ENCODE measurements at regions not wholly inside any gene's neighbourhood (a gene's known extent, or its start where the extent isn't known, plus 50 kb on each side); places are given as distances from the start of the nearest gene placed in this dataset.

DNA sequence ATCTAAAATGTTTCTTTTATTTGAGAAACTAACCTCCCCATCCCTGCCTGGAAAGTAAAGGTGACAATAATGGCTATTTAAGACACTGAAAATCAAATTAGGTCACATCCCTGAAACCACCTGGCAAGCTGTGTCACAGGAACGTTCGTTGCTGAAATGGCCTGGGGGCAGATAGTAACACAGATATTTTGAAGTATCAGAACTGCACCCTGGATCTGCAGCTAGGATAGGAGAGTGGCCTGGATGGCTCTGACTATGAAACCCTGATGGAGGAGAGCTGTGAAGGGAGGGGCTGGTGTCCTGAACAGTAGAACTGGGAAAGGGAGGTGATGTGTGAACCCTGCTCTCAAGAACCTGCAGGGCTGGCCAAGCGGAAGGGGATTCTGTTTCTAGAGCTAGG lies 648.3 kb upstream of the CFAP20DC start:
- DNase-seq, result no peak

DNA sequence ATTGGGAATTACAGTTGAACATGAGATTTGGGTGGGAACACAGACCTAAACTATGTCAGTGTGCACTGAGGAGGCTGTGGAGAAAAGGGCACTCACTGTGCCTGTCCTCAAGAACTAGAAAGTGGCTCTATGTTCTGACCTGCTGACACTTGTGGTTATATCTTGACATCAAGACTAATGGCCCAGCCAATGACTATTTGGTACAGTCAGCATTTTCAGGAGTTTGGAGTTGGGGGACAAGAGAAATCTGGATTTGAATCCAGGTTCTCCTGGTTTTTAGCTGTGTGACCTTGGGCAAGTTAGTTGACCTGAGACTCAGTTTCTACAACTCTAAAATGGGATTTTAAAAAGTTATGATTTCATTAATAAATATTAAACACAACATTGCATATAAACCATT lies 647.0 kb upstream of the CFAP20DC start:
- DNase-seq, result no peak

DNA sequence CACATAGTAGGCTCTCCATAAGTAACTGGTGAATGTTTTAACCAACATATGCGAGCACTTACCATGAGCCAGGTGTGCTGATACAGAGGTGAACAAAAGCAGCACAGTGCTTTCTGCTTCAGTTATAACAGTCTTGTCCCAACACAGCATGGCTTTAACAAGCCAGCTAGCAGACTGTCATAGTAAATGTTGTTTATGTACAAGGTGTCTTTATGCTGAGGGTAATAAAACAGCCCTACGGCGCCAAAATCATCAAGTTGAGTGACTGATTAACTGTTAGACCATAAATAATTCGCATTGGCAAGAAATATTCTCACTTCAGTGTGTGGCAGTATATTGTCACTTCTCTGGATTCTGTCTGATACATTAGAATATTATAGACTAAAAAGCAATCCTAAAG lies 646.0 kb upstream of the CFAP20DC start:
- no peak for DNase-seq

DNA sequence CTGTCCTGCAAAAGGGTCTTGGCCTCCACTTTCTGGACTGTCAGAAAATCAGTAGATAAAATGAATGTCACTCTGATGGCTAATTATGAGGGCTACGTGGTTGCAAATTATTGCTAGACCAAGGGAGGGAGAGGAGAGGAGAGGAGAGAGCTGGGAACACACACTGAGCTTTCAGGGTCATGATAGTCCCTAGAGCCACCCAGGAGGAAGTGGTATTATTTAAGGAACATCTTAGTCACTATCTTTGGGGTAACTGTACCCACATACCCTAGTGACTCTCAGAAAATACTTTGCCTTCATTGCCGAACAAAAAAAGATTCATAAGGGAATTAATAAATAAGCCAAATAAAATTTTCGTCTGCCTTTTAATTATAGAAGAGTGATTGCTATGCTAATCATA lies 642.3 kb upstream of the CFAP20DC start:
- DNase-seq, result no peak

DNA sequence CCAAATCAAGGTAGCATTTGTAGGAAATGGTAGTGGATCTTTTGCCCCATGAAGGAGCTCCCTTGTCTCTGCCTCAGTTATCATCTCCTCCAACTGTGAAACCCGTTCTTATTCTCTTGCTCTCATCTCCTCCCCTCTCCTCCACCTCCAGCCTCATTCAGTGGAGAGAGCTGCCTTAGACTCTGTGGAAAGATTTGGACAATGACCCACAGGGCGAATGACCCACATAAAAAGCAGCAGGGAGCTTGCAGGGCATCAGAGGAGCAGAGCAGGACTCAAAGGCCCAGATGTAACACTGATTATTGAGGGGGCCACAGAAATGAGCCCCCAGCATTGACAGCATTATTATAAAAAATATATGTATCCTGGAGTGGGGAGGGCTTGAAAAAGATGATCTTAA lies 641.1 kb upstream of the CFAP20DC start:
- no peak for DNase-seq

DNA sequence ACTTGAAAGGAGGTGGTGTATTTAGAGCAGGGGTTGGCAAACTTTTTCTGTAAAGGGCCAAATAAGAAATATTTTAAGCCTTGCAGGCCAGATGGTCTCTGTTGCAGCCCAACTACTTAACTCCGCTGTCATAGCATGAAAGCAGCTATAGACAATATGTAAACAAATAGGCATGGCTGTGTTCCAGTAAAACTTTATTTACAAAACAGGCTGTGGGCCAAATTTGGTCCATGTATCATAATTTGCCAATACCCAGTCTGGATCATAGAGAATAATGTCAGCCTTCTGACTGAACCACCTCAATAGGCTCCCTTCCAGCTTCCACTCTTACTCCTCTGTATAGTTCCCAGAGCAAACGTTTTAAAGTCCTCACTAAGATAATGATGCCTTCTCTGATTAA lies 638.8 kb upstream of the CFAP20DC start:
- no peak for DNase-seq

DNA sequence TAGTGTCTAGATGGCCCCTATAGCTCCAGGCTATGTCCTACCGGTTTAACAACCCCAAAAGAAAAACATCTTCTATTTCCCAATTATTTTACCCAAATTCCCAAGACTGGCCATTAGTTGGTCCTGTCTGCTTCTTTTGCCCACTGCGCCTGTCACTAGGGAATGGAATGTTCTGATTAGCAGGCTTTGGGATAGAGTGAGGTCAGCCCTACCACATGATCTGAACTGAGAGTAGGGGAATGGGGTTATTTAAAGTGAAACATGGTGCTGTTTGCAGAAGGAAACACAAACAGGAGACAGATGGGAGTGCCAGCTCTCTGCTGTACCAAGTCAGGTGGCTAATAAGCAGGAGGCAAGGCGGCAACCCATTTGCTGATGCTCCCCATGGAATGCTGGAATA lies 635.6 kb upstream of the CFAP20DC start:
- no peak for DNase-seq

DNA sequence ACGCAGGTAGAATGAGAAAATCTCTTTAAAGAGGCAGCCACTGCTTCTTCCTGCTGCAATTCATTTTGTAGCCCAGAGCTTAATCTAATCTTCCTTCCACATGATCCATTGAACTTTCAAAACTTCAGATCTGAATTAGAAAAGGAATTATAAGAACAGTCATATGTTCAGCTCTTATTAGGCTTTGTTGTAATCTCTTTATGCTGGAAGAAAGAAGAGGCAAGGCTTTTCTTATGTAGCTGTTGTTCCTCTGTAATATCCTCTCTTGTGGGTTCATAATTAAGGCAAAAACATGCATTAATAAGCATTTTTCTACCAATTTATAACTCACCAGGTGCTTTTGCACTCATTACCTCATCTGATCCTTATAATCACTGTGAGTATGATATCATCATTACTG lies 634.9 kb upstream of the CFAP20DC start:
- no peak for DNase-seq

DNA sequence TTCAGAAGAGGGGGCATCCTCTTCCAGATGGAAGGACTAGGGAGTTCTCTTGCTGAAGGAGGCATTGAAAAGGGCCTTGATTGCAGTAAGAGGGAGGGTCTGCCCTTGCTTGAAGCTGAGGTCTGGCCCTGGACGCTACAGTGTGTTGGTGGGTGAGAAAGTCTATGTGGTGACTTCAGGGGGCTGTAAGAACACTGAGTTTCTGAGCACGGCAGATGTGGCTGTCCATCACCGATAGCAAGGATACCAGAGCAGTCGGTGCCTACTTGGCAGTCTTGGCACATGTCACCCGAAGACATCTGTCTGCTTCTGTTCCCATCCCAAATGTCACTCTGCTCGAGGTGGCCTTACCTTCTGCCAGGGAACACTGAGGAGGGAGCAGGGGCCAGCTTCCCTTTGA lies 631.1 kb upstream of the CFAP20DC start:
- DNase-seq, result no peak

DNA sequence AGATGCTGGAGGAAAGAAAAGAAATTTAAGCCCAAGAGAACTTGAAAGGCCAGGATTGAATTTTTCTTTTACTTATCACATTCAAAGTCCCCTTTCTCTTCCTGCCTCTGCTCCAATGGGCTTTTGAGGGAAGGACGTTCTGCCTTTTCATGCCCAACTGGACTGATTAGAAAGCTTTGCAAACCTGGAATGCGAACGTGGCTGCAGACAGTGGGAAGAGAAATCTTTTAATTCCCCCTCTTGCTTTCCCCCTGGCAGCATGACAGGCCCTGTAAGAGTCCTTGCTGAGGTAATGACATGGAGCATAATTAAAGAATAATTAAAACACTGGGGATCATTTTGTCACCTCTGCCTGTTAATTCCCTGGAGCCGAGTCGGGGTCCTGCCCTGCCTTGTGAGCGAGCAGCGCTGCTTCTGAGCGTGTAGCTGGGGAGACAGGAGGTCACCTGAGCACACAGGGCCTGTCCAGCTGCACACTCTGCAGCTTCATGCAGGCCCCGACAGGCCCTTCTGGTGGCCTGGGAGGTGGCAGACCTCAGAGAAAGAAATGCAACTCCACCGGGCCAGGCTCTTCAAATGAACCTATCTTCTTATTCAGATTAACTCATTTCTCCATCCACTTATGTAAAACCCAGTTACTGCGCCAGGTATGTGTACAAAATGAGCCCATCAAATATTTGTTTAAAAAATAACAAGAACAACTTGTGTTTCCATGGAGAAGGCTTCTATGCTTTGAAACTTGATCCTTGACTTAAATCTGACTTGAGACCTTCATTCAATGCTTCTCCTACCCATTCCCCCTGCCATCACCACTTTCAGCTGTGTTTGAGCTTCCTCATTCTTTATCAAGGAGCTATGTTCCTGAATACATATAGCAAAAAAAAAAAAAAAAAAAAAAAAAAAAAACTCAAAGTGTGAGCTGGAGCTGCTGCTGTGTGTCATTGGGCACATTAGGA lies 628.2 kb upstream of the CFAP20DC start:
- DNase-seq, result no peak

DNA sequence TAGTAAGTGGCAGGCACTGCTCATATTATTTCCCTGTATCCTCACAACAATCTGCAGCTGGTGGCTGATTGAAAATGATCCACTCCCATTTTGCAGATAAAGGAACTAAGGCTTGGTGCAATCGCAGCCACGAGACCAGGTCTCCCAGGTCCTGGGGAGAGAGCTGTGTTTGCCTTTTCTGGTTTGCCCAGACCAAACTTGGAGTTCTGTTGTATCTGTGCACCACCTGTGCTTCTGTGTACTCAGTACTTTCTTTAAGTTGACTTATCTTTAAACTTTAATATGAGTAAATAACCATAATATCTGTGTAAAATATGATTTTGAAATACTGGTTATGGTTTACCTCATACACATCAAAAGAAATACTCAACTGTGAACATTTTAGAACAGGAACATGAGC lies 625.7 kb upstream of the CFAP20DC start:
- no peak for DNase-seq

DNA sequence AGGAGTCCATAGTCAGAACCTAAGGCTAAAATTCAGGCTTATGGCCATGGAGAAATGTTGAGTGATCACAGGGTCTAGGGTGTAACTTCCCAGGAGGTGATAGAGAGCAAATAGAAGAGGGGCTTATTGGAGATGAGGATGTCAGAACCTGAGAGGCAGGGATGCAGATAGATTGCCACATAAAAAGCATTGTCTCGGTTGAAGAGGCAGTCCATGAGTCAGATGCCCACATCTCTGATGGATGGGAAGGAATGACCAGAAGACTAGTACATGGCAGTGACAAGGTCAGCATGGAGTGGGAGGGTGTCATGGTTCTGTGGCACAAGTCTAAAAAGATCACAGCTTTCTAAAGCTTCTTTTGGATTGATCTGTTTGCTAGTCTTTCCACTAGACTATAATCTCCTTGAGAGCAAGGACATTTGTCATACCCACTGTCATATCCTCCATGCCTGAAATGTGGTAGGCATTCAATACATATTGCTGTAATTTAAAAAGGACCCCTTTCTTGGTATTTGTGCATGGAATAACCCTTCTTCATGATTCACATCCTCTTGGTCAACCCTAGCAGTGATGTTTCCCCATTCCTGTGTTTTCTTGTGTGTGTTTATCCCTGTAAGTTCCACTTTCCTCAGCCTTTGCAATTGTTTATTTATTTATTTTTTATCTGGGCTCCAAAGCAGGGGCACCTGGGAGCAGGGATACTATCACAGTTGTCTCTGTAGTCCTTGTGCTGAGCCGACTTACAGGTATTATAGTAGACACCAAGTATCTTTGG lies 613.4 kb upstream of the CFAP20DC start:
- DNase-seq, result no peak

DNA sequence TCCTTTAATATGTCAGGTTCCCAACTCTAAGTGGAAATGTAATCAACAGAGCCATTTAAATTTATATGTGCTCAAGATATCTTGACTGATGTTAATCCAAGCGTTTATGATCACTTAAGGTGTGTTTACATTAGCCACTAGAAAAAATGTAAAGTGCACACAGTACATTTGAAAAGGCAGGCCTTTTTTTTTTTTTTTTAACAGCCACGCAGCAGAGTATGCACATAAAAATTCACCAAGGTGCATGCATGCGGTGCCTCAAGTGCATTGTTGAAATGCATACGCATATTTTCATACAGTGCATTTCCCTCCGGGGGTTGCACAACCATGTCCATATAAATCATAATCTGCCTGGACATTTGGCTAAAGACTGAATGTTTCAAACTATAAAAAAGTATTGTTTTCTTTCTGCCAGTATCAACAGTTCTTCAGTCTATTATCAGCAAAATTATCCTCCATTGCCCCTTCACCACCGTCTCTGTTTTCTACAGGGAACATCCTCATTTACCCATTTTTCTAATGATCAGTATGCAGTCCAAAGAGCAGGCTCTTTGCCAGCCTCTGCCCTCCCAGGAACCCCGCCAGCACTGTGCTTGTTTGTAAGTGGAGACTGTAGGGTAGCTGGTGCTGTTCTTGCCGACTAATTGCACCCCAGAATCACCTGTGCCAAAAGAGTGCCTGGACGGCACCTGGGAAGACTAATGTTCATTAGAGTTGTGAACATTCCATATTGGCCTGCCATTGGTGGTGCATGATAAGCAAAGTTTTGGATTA lies 611.2 kb upstream of the CFAP20DC start:
- DNase-seq, result peak; percentile 36

DNA sequence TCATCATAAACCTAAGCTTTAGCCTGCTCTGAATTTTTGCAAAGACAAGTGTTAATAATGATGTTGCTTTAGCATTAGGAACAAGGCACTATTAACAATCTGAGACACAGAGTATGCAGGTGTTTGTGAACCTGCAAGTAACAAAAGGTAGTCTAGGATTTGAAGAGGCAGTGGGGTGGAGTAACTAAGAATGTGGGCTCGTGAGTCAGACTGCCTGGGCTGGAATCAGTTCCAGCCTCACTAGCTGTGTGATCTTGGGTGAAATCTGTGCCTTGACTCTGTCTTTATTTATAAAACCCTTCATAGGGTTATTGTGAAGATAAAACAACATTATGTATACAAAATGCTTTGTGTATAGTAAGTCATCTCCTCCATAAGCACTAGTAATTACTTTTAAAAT lies 610.6 kb upstream of the CFAP20DC start:
- no peak for DNase-seq

DNA sequence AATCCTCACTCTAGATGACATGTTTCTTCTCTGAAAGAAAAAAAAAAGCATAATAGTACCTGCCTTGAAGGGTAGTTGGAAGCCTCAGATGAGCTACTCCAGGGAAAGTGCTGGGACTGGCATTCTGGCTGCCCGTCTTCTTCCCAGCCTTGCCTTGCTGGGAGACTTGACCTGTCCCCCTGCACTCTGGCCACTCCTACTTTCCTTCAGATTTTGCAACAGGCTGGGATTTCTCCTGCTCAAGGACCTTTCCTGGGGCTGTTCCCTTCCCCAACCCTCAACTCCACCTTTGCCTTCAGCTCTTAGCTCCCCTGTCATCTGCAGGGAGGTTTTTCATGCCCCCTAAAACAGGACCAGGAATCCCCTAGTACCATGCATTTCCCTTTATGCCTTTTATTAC lies 609.9 kb upstream of the CFAP20DC start:
- DNase-seq, result no peak

DNA sequence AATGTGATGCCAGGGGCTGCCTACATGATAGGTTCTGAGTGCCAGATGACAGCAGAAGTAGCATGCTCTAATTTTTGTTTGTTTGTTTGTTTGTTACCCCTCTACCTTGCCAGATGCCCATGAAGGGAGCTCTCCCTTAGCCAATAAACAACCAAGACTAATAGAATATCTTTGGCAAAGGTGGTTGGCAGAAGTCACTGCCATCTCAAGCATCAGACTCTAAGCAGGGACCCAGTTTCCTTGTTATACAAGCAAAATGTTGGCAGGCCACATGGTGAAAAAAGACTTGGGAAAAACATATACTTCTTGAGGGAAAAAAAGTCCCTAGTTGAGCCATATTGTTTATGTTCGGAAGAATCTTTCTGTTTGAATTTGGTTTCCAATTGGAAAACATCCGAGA lies 609.0 kb upstream of the CFAP20DC start:
- DNase-seq, result no peak

DNA sequence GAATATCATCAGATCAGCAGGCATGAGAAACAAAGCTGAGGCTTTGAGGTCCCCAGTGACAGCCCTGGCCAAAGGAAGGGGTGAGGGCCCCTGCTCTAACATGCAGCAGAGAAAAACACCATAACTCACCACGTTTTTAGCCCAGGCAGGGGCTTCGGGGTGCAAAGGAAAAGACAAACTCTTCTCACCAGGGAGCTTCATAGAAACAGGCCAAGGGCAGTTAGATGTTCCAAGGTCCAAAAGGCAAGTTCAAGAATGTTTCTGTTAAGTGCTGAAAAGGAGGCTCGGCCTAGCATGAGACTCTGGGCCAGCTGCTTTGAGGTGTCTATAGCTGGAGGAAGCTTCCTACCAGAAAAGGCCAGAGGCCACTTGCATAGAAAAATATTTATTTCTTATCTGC lies 608.4 kb upstream of the CFAP20DC start:
- no peak for DNase-seq

DNA sequence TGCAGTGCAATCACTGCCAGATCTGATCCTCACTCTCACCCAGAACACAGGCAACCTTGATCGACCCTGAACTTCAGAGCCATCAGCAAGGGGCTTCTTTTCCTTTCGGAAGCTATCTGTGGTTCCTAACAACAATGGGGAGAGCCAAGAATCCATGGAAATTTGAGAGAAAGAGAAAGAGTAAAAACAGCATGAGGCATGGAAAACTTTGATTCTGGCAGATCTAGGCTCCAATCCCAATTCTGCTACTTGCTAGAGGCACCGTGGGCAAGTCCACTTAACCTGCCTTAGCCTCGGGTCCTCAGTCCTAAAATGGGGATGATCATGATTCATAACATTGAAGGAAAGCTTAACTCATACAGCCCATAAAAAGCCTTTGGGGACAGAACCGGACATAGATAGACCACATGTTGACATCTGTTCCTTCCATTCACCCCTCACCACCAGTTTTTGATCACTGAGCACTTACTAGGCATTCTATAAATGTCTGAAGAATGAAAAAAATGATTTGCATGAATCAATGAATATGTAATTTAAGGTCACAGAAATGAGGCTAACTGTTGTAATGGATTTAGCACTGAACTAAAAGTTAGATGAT lies 605.7 kb upstream of the CFAP20DC start:
- DNase-seq, result no peak

DNA sequence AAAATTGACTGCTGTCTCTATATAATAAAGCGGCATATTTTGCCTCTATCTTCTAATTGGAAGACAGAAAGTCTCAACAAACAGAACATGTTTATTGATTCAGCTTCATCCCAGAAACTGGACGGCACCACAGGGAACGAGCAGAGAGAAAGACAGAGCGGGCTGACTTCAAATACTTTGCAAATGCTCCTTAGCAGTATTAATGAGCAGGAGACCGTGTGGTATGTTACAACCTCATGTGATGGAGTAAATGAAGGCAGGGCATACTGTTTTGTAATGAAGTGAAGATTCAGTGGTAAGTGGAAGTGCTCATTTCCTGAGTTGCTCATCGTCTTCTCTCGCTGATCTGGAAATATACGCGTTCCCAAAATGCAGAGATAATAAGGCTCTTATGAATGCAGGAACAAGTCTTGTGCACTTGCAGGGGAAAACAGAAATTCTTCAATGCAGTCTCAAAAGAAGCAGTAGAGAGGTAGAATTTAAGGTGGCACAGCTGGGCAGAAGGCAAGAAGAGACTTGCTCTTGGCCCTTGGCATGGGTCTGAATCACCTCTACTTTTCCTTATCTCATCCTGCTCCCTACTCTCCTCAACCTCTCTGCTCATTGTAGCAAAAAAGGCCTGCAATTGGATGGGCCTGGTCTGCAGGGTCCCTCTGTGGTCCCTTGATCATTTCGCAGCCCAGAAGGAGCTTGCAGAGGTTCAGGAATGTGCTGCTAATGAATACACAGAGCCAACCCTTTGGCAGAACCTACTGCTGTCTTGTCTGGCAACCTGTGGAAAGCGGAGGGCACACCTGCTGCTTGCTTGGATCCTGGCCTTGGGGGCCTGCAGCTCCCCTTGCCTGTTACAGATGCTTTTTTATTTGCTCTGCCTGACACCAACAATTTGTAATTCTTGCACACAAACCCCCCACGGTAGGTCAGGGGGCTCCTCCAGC lies 604.9 kb upstream of the CFAP20DC start:
- no peak for DNase-seq

DNA sequence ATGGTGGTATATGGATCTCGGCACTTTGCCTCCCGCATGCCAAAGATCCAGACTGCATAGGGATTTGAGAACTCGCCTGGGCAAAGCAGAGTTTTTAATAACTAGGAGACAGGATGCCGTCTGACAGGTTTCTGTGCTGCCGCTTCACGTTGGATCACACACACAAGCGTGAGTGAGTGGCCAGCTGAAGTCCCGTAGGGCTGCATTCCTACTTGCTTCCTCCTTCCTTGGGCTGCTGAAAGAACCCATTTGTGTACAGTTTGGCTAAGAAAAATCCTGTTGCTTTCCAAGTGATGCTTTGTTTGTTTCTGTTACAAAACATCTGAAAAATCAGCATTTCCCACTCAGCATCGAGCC lies 604.3 kb upstream of the CFAP20DC start:
- no peak for DNase-seq

DNA sequence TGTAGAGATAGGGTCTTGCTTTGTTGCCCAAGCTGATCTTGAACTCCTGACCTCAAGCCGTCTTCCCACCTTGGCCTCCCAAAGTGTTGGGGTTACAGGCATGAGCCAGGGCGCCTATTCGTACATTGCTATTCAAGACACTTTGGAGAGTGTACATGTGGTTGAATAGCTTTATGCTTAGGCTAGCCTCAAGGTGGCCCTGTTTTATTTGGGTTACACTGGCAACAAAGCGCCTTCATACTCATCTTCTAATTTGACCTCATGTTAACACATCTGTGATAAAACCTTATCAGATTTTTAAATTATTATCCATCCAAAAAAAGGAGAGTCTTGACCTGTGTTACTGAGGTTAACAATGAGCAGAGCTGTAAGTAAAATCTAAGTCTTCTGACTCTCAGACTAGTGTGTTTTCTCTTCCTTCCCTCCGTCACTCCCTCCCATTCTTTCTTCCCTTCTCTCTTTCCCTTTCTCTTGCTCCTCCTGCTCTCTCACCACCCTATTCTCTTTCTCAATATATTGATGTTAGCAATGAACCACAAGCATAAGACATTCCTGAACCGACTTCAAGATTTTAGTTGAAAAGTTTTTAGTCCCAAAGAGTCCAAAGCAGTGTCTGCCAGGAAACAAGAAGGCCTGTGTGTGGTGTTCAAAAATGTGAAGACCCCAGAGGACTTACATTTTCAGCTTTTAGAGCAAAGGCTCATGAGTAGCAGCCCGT lies 603.7 kb upstream of the CFAP20DC start:
- no peak for DNase-seq

Measured in NCI-H187 treated with DMSO at 0.1 percent for 48 hours (cell line).